HCT116 (cell line): ENCODE measurements at regions not wholly inside any gene's neighbourhood (a gene's known extent, or its start where the extent isn't known, plus 50 kb on each side); places are given as distances from the start of the nearest gene placed in this dataset.

Experiments
- CTCF ChIP-seq, 3 experiments: fragments of 200-600 bp in 1 of 3; sonication (generic) in 1 of 3; IDR thresholded peaks in 2 of 3; conservative IDR thresholded peaks in 1 of 3; 2 replicates each; pipeline ENCODE4 v1.5.1; 2012 to 2017; ENCODE audit warnings: low read depth in 2 of 3, low read length in 2 of 3, antibody characterized with exemption in 1 of 3, borderline replicate concordance in 1 of 3, control low read depth in 1 of 3, mild to moderate bottlenecking in 1 of 3, mixed read lengths in 1 of 3, mixed run types in 1 of 3, moderate library complexity in 1 of 3; ENCODE audit not compliant: insufficient read depth in 1 of 3
- EGR1 ChIP-seq: IDR thresholded peaks from 2 replicates; pipeline ENCODE4 v1.6.1; 2012; ENCODE audit warnings: low read depth
- EZH2 ChIP-seq: fragments of 200-600 bp; sonication (generic); IDR thresholded peaks from 2 replicates; pipeline ENCODE4 v1.6.1; 2017; ENCODE audit warnings: antibody characterized with exemption, mixed run types
- JUND ChIP-seq: IDR thresholded peaks from 2 replicates; pipeline ENCODE4 v1.6.1; 2012
- POLR2A ChIP-seq: IDR thresholded peaks from 2 replicates; pipeline ENCODE4 v1.7.0; 2011; ENCODE audit warnings: borderline replicate concordance; ENCODE audit not compliant: insufficient read depth, insufficient read length; ENCODE audit errors: extremely low read depth
- POLR2AphosphoS5 ChIP-seq: IDR thresholded peaks from 2 replicates; pipeline ENCODE4 v1.6.1; 2011; ENCODE audit warnings: mild to moderate bottlenecking, low read depth, low read length, moderate library complexity
- RAD21 ChIP-seq: IDR thresholded peaks from 2 replicates; pipeline ENCODE4 v1.6.1; 2012; ENCODE audit warnings: low read depth, mild to moderate bottlenecking
- SIN3A ChIP-seq: IDR thresholded peaks from 2 replicates; pipeline ENCODE4 v1.6.1; 2012; ENCODE audit warnings: low read depth
- TF ChIP-seq, protein P1 (sequence below): IDR thresholded peaks from 2 replicates; pipeline ENCODE4 v1.6.1; 2012; ENCODE audit warnings: low read depth
- TF ChIP-seq, protein P2 (sequence below): IDR thresholded peaks from 2 replicates; pipeline ENCODE4 v1.6.1; 2011; ENCODE audit warnings: mild to moderate bottlenecking, low read length, moderate library complexity; ENCODE audit not compliant: insufficient replicate concordance; ENCODE audit errors: extremely low read depth

GRCh38 chr3:87796137-87796842 is 262.5 kb downstream of the CGGBP1 start:
- TF ChIP-seq, protein P1, sequence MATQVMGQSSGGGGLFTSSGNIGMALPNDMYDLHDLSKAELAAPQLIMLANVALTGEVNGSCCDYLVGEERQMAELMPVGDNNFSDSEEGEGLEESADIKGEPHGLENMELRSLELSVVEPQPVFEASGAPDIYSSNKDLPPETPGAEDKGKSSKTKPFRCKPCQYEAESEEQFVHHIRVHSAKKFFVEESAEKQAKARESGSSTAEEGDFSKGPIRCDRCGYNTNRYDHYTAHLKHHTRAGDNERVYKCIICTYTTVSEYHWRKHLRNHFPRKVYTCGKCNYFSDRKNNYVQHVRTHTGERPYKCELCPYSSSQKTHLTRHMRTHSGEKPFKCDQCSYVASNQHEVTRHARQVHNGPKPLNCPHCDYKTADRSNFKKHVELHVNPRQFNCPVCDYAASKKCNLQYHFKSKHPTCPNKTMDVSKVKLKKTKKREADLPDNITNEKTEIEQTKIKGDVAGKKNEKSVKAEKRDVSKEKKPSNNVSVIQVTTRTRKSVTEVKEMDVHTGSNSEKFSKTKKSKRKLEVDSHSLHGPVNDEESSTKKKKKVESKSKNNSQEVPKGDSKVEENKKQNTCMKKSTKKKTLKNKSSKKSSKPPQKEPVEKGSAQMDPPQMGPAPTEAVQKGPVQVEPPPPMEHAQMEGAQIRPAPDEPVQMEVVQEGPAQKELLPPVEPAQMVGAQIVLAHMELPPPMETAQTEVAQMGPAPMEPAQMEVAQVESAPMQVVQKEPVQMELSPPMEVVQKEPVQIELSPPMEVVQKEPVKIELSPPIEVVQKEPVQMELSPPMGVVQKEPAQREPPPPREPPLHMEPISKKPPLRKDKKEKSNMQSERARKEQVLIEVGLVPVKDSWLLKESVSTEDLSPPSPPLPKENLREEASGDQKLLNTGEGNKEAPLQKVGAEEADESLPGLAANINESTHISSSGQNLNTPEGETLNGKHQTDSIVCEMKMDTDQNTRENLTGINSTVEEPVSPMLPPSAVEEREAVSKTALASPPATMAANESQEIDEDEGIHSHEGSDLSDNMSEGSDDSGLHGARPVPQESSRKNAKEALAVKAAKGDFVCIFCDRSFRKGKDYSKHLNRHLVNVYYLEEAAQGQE, result no peak
- TF ChIP-seq CTCF (IDR thresholded peaks at IDR 0.05 in 2 of 3, conservative IDR thresholded peaks at IDR 0.05 in 1 of 3; ENCODE audit: borderline replicate concordance in 1 of 3, insufficient read depth in 1 of 3, low read depth in 2 of 3, low read length in 2 of 3), result no peak
- no peak for TF ChIP-seq POLR2A
- TF ChIP-seq SIN3A, result no peak
- TF ChIP-seq EZH2, result no peak
- no peak for TF ChIP-seq RAD21
- TF ChIP-seq JUND, result no peak
- TF ChIP-seq, protein P2, sequence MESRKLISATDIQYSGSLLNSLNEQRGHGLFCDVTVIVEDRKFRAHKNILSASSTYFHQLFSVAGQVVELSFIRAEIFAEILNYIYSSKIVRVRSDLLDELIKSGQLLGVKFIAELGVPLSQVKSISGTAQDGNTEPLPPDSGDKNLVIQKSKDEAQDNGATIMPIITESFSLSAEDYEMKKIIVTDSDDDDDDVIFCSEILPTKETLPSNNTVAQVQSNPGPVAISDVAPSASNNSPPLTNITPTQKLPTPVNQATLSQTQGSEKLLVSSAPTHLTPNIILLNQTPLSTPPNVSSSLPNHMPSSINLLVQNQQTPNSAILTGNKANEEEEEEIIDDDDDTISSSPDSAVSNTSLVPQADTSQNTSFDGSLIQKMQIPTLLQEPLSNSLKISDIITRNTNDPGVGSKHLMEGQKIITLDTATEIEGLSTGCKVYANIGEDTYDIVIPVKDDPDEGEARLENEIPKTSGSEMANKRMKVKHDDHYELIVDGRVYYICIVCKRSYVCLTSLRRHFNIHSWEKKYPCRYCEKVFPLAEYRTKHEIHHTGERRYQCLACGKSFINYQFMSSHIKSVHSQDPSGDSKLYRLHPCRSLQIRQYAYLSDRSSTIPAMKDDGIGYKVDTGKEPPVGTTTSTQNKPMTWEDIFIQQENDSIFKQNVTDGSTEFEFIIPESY, result no peak
- TF ChIP-seq EGR1, result no peak
- no peak for TF ChIP-seq POLR2AphosphoS5
